ENCODE measurements at regions not wholly inside any gene's neighbourhood (a gene's known extent, or its start where the extent isn't known, plus 50 kb on each side); places are given as distances from the start of the nearest gene placed in this dataset.
"Not testable (repeated sequence)": the region's sequence is repeated elsewhere in the genome, so short reads cannot be mapped to it uniquely, and the experiment has no call there.

GRCh38 chr21:10348150-10348549 lies 173.2 kb upstream of the TPTE start:
- not testable (repeated sequence) for H3K4me1 Mint-ChIP-seq (ENCODE audit: low read depth); H3K4me3 Mint-ChIP-seq; H3K27me3 Mint-ChIP-seq (ENCODE audit: insufficient read depth); H3K27ac Mint-ChIP-seq; DNase-seq; H3K36me3 Mint-ChIP-seq (ENCODE audit: low read depth)
- peaks cover 68% of the 10 kb centered on the region for H3K9me3 Mint-ChIP-seq

GRCh38 chr21:10354851-10355578 lies 166.4 kb upstream of the TPTE start:
- DNase-seq; H3K4me1 Mint-ChIP-seq (ENCODE audit: low read depth); H3K4me3 Mint-ChIP-seq; H3K27ac Mint-ChIP-seq; H3K36me3 Mint-ChIP-seq (ENCODE audit: low read depth); H3K27me3 Mint-ChIP-seq (ENCODE audit: insufficient read depth): not testable (repeated sequence)
- peaks cover 67% of the 10 kb centered on the region for H3K9me3 Mint-ChIP-seq

- H3K4me3 Mint-ChIP-seq; H3K4me1 Mint-ChIP-seq (ENCODE audit: low read depth); H3K27me3 Mint-ChIP-seq (ENCODE audit: insufficient read depth); H3K27ac Mint-ChIP-seq; DNase-seq; H3K36me3 Mint-ChIP-seq (ENCODE audit: low read depth): not testable (repeated sequence)
- H3K9me3 Mint-ChIP-seq, result peaks cover 67% of the 10 kb centered on the region
Observed at GRCh38 chr21:10359120-10359519, 162.3 kb upstream of the TPTE start.

DNA sequence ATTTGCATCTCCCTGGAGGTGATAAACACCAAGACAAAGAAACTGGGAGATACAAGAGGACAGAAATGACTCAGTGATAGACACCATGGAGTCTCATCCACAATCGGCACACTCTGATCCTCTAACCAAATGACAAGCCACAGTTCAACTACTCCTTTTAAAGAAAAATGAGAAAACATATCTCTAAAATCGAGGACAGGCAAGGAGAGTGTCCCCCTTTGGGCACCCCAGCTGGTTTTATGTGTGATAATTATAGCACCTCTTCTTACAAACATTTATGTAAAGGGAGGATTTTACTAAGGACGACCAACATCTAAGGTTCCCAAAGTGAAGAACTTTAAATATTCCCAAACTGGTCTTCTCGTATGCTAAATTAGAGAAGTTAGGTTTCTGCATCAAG lies 161.5 kb upstream of the TPTE start:
- H3K4me3 Mint-ChIP-seq; H3K36me3 Mint-ChIP-seq (ENCODE audit: low read depth); H3K27me3 Mint-ChIP-seq (ENCODE audit: insufficient read depth); DNase-seq; H3K27ac Mint-ChIP-seq; H3K4me1 Mint-ChIP-seq (ENCODE audit: low read depth): not testable (repeated sequence)
- H3K9me3 Mint-ChIP-seq, result peaks cover 59% of the 10 kb centered on the region

DNA sequence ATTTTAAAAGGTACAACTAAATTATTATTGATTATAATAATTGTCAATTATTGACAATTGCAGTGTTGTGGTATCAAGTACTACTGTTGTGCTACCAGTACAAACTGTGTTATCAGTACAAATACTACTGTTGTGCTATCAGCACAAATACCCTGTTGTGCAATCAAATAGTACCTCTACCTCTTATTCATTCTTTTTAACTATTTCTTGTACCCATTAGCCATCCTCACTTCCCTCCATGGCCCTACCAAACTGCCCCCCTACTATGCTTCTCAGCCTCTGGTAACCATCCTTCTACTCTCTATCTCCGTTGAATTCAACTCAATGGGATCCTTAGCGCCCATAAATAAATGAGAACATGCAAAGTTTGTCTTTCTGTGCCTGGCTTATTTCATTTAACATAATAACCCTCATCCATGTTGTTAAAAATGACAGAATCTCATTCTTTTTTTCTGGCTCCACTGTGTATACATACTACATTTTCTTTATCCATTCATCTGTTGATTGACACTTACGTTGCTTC lies 160.1 kb upstream of the TPTE start:
- DNase-seq; H3K27ac Mint-ChIP-seq; H3K36me3 Mint-ChIP-seq (ENCODE audit: low read depth); H3K27me3 Mint-ChIP-seq (ENCODE audit: insufficient read depth); H3K4me3 Mint-ChIP-seq; H3K4me1 Mint-ChIP-seq (ENCODE audit: low read depth): not testable (repeated sequence)
- H3K9me3 Mint-ChIP-seq, result peaks cover 49% of the 10 kb centered on the region

GRCh38 chr21:10362816-10363215 lies 158.6 kb upstream of the TPTE start:
- not testable (repeated sequence) for H3K4me1 Mint-ChIP-seq (ENCODE audit: low read depth); DNase-seq; H3K4me3 Mint-ChIP-seq; H3K27ac Mint-ChIP-seq; H3K27me3 Mint-ChIP-seq (ENCODE audit: insufficient read depth); H3K36me3 Mint-ChIP-seq (ENCODE audit: low read depth)
- peaks cover 44% of the 10 kb centered on the region for H3K9me3 Mint-ChIP-seq

DNA sequence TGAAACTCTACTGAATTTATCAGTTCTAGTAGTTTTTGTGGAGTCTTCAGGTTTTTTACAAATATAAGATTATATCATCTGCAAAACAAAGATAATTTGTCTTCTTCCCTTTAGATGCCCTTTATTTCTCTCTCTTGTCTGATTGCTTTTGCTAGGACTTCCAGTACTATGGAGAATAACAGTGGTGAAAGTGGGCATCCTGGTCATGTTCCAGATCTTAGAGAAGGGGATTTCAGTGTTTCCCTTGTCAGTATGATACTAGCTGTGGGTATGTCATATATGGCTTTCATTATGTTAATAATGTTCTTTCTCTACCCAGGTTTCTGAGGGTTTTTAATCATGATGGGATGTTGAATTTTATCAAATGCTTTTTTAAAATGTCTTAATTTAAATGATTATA lies 158.1 kb upstream of the TPTE start:
- DNase-seq; H3K36me3 Mint-ChIP-seq (ENCODE audit: low read depth); H3K4me1 Mint-ChIP-seq (ENCODE audit: low read depth); H3K27ac Mint-ChIP-seq; H3K4me3 Mint-ChIP-seq; H3K27me3 Mint-ChIP-seq (ENCODE audit: insufficient read depth): not testable (repeated sequence)
- H3K9me3 Mint-ChIP-seq, result peaks cover 41% of the 10 kb centered on the region

GRCh38 chr21:10366210-10366609 lies 155.2 kb upstream of the TPTE start:
- not testable (repeated sequence) for H3K4me1 Mint-ChIP-seq (ENCODE audit: low read depth); H3K4me3 Mint-ChIP-seq; H3K36me3 Mint-ChIP-seq (ENCODE audit: low read depth); DNase-seq; H3K27ac Mint-ChIP-seq; H3K27me3 Mint-ChIP-seq (ENCODE audit: insufficient read depth)
- peaks cover 24% of the 10 kb centered on the region for H3K9me3 Mint-ChIP-seq

DNA sequence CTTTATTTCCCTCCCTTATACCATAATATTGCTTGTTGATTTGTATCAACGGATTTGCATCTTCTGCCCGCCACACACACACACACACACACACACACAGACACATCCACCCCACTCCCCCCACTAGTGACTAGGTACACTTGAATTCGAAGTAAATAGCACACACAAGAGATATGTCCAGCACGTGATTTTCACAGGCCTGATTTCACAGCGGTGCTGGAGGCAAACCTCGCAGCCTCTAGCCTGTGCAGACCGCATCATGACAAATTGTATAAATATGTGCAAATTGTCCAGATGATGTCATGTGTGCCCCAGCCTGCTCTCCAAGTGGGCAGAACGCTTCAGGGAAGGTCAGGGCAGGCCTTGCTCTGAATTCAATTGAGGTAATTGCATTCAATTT lies 153.8 kb upstream of the TPTE start:
- H3K36me3 Mint-ChIP-seq (ENCODE audit: low read depth); H3K27me3 Mint-ChIP-seq (ENCODE audit: insufficient read depth); H3K4me1 Mint-ChIP-seq (ENCODE audit: low read depth); H3K4me3 Mint-ChIP-seq; DNase-seq; H3K27ac Mint-ChIP-seq: not testable (repeated sequence)
- H3K9me3 Mint-ChIP-seq, result peaks cover 10% of the 10 kb centered on the region

DNA sequence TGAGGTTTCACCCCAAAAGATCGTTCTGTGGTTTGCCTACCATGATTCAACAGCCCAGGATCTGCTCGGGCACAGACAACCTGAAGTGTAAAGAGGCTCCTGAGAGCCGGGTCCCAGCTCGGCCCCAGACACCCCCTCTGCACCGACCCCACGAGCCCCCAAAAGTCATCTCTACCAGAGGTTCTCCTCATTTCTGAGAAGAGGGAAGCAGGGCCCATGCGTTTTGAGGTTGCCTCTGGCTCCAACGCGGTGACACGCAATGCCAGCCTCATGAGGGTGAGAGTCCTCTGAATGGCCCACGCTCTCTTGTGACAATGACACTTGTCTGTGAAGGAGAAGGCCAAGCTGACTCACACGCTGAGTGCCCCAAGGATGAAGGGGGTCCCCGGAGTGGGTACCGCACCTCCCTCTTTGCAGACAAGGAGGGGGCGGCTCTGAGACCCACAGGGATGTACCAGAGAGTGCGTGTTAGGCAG lies 153.0 kb upstream of the TPTE start:
- not testable (repeated sequence) for H3K27me3 Mint-ChIP-seq (ENCODE audit: insufficient read depth); H3K27ac Mint-ChIP-seq; H3K9me3 Mint-ChIP-seq; H3K36me3 Mint-ChIP-seq (ENCODE audit: low read depth); DNase-seq; H3K4me3 Mint-ChIP-seq; H3K4me1 Mint-ChIP-seq (ENCODE audit: low read depth)

DNA sequence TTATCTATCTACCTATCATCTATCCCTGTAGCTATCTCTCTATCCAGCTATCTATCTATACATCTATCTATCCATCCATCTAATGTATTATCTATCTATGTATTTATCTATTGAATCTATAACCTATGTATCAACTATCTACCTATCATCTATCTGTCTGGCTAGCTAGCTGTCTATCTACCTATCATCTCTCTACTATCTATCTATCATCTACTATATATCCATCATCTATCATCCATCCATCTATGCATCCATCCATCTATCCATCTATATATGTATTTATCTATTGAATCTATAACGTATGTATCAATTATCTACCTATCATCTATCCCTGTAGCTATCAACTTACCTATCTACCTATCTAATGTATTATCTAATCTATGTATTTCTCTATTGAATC lies 152.1 kb upstream of the TPTE start:
- not testable (repeated sequence) for DNase-seq; H3K9me3 Mint-ChIP-seq; H3K4me1 Mint-ChIP-seq (ENCODE audit: low read depth); H3K27me3 Mint-ChIP-seq (ENCODE audit: insufficient read depth); H3K4me3 Mint-ChIP-seq; H3K27ac Mint-ChIP-seq; H3K36me3 Mint-ChIP-seq (ENCODE audit: low read depth)

DNA sequence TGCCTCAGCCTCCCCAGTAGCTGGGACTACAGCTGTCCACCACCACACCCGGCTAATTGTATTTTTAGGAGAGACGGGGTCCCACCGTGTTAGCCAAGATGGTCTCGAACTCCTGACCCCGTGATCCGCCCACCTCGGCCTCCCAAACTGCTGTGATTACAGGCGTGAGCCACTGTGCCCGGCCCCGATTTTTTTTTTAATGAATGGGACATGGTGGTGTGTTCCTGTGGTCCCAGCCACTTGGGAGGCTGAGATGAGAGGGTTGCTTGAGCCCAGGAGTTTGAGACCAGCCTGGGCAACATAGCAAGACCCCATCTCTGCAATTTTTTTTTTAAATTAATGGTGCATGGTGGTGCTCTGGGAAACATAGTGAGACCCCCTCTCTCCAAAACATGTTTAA lies 143.6 kb upstream of the TPTE start:
- not testable (repeated sequence) for H3K36me3 Mint-ChIP-seq (ENCODE audit: low read depth); H3K27me3 Mint-ChIP-seq (ENCODE audit: insufficient read depth); H3K4me1 Mint-ChIP-seq (ENCODE audit: low read depth); H3K27ac Mint-ChIP-seq; H3K4me3 Mint-ChIP-seq; DNase-seq
- H3K9me3 Mint-ChIP-seq, result peaks cover 45% of the 10 kb centered on the region

DNA sequence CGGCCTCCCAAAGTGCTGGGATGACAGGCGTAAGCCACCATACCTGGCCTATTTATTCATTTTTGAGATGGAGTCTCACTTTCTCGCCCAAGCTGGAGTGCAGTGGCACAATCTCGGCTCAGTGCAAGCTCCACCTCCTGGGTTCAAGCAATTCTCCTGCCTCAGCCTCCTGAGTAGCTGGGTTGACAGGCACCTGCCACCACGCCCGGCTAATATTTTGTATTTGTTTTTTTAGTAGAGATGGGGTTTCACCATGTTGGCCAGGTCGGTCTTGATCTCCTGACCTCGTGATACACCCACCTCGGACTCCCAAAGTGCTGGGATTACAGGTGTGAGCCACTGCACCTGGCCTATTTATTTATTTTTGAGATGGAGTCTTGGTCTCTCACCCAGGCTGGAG lies 141.6 kb upstream of the TPTE start:
- H3K27ac Mint-ChIP-seq; DNase-seq; H3K4me1 Mint-ChIP-seq (ENCODE audit: low read depth); H3K27me3 Mint-ChIP-seq (ENCODE audit: insufficient read depth); H3K4me3 Mint-ChIP-seq; H3K36me3 Mint-ChIP-seq (ENCODE audit: low read depth): not testable (repeated sequence)
- peaks cover 34% of the 10 kb centered on the region for H3K9me3 Mint-ChIP-seq

GRCh38 chr21:10381687-10382060 lies 139.7 kb upstream of the TPTE start:
- H3K36me3 Mint-ChIP-seq (ENCODE audit: low read depth); H3K27me3 Mint-ChIP-seq (ENCODE audit: insufficient read depth); H3K4me3 Mint-ChIP-seq; H3K27ac Mint-ChIP-seq; DNase-seq; H3K4me1 Mint-ChIP-seq (ENCODE audit: low read depth): not testable (repeated sequence)
- H3K9me3 Mint-ChIP-seq, result peaks cover 26% of the 10 kb centered on the region

Measured in HFFc6 (cell line).